HG02763 (cell line): ENCODE measurements at regions not wholly inside any gene's neighbourhood (a gene's known extent, or its start where the extent isn't known, plus 50 kb on each side); places are given as distances from the start of the nearest gene placed in this dataset.
"Not testable (repeated sequence)": the region's sequence is repeated elsewhere in the genome, so short reads cannot be mapped to it uniquely, and the experiment has no call there.

Source experiments
- ATAC-seq: cut with Tn5 transposase; IDR thresholded peaks from one replicate; pipeline ENCODE4 v1.9.1; 2021; ENCODE audit warnings: mild to moderate bottlenecking, moderate library complexity; ENCODE audit not compliant: unreplicated experiment

DNA sequence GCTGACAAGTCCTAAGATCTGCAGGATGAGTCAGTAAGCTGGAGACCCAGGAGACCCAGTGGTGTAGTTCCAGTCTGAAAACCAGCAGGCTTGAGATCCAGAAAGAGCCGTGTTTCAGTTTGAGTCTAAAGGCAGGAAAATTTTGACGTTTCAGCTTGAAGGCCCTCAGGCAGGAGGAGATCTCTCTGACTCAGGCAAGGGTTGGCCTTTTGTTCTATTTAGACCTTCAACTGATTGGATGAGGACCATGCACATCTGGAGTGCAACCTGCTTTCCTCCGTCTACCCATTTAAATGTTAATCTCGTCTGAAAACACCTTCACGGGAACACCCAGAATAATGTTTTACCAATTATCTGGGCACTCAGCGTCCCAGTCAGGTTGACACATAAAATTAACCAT lies 69.5 kb downstream of the NPIPA7 start:
- ATAC-seq: not testable (repeated sequence)

DNA sequence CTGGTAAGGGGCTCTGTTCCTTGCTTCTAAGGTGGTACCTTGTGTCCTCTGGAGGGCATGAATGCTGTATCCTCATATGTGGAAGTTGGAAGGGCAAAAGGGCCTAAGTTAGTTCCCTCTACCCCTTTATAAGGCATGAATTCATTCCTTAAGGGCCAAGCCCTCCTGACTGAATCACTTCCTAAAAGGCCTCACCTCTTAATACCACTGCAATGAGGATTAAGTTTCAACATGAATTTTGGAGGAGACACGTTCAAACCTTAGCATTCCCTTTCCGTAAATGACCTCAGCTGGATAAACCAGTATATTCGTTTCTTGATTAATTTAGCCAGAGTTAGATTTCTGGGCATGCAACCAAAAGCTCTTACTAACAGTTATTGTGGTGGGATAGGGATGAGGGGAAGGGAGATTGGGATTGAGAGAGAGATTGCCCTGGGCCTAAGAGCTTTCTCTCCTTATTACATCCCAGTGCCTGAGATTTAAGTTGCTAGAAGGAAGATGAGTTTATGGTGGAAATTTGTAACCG lies 70.8 kb downstream of the NPIPA7 start:
- not testable (repeated sequence) for ATAC-seq

DNA sequence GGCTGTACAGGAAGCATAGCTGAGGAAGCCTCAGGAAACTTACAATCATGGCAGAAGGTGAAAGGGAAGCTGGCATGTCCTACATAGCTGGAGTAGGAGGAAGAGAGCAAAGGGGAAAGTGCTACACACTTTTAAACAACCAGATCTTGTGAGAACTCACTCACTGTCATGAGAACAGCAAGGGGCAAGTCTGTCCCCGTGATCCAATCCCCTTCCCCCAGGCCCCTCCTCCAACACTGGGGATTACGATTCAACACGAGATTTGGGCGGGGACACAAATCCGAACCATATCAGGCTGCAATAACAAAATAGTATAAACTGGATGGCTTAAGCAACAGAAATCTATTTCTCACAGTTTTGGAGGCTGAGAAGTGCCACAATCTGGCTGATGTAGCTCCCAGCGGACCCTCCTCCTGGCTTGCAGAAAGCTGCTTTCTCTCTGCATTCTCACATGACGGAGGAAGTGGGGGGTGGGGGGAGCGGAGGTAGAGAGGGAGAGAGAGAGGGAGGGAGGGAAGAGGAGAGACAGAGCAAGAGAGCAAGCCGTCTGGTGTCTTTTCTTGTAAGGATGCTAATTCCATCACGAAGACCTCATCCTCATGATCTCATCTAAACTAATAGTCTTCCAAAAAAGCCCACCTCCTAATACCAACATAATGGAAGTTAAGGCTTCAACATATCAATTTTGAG lies 72.9 kb downstream of the NPIPA7 start:
- ATAC-seq: not testable (repeated sequence)

DNA sequence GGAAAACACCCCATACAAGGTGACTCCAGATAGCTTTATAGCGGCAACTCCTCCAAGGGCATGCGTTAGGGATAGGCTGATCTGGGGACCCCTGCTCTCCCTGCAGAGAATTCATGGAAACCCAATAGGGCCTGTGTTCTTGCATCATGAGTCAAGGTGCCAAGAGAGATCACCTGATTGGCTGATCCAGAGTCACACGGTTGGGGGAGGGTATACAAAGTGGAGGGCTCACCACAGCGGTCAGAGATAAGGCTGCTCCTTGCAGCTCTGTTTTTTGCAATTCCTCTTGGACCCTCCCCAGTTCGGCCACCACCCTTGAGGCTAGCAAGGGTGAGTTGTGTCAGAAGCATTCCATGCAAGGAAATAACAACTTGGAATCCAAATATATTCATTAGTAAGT lies 79.6 kb downstream of the NPIPA7 start:
- not testable (repeated sequence) for ATAC-seq

DNA sequence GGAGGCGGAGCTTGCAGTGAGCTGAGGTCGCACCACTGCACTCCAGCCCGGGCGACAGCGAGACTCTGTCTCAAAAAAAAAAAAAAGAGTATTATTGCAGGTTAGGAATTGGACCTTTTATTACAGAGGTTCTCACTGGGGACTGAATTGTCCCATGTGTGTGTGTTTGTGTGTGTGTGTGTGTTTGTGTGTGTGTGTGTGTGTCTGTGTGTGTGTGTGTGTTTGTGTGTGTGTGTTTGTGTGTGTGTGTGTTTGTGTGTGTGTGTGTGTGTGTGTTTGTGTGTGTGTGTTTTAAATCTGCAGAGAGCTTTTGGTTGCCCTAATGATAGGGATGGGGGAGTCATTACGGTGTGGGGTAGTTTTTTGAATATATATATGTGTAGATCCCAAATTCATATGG lies 84.9 kb downstream of the NPIPA7 start:
- ATAC-seq: not testable (repeated sequence)

DNA sequence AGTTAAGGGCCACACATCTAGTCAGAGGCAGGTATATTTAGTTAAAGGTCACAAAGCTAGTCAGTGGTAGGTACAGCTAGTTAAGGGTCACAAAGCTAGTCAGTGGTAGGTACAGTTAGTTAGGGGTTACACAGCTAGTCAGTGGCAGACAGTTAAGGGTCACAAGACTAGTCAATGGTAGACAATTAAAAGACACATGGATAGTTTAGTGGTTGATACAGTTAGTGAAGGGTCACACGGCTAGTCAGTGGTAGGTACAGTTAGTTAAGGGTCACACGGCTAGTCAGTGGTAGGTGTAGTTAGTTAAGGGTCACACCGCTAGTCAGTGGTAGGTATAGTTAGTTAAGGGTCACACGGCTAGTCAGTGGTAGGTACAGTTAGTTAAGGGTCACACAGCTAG lies 110.0 kb downstream of the NPIPA7 start:
- not testable (repeated sequence) for ATAC-seq

DNA sequence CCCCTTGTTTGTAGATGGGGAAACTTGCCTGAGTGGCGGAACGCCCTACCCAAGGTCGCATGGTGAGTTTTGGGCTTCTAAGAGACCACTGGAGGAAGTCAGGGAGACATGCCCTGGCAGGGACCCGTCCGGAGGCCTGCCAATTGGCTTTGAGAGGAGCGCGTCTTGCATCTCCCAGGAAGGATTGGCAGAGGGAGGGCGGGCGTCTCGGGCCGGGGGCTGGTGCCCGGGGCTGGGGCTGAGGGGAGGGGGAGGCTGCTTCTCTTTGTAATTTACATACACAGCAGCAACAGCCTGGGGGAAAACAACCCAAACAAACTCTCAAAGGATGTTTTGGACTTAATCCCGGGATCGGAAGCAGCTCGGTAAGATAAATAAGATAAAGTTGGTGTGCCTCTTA lies 110.5 kb downstream of the NPIPA7 start:
- ATAC-seq: not testable (repeated sequence)

DNA sequence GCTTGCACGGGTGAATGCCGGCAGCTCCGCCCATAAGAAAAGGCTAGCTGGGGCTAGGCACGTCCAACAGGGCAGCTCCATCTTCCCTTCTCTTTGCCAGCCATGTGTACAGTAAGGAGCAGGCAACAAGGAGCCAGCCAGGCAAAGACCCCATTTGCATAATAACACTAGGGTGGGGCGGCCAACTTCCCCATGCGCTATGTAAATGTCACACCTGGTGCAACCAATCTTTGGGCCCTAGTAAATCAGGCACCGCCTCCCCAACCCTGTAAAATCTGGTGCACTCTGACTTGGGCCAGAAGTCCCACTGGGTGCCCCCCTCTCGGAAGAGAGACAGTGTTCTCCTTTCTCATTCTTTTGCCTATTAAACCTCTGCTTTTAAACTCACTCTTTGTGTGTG lies 115.2 kb downstream of the NPIPA7 start:
- not testable (repeated sequence) for ATAC-seq

DNA sequence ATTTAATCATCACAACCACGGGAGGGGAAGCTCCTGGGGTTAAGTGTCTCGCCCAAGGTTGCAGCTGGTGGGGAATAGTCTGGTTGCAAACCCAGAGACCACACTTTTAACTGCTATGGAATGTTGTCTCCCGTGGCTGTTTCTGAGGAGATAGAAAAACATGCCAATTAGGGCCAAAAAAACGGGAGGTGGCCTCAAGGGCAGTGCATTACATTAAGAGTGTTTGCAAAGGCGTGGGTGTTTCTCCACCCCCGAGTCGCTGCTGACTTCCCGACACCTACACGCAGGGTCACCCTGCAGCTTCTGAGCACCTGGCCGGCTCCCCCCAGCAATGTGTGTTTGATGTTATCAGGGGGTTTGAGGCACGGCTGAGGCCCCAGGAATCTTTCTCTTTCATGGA lies 116.1 kb downstream of the NPIPA7 start:
- not testable (repeated sequence) for ATAC-seq

DNA sequence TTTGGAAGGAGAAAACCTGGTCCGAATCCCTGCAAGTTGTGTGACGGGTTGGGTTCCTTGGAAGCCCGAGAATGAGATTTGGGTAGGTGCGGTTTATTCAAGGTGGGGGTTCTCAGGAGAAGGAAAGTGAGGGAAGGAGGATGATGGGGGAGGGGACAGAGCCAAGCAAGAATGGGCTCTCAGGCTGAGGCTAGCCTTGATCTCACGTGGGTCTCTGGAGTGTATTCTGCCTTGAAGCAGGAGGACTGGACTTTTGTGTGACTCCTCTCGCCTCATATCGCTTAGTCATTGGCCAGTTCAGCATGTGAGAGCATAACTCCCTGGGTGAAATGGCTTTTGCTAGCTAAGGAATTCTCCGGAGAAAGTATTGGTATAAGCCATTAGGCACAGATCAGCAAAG lies 120.9 kb downstream of the NPIPA7 start:
- ATAC-seq: not testable (repeated sequence)

DNA sequence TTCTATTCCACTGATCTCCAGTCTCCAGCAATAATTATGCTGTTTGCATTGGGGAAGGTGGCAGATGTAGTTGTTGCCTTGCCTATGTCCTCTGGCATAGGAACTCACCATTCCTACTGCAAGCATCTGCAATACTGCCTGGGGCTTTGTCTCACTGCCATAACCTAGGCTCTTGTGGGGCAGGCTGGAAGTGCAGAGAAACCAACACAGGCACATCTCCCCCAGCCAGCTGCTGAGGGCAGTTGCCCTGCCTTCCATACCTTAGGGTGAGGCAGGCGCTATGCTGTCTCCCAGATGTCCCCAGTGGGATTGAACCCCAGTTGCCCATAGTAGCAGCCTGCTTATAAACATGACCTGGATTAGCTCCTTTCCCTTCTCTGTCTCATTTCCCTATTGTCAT lies 128.1 kb downstream of the NPIPA7 start:
- not testable (repeated sequence) for ATAC-seq

DNA sequence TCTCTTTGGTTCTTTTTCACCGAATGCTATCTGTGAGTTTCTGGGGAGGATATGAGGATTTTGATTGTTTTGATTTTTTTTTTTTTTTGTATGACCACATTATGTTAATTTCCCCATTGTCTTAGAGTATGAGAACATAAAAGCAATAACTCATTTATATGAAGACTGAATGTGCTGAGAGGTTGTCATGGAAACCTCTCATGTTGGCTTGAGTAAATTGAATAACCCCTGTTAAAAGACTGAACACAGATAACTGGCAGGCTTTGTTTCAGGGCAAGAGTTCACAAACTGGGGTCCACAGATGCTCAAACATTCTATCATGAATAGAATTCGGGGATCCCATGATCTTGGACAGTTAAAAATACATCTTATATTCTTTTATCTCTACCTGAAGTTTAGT lies 129.4 kb downstream of the NPIPA7 start:
- ATAC-seq: not testable (repeated sequence)

DNA sequence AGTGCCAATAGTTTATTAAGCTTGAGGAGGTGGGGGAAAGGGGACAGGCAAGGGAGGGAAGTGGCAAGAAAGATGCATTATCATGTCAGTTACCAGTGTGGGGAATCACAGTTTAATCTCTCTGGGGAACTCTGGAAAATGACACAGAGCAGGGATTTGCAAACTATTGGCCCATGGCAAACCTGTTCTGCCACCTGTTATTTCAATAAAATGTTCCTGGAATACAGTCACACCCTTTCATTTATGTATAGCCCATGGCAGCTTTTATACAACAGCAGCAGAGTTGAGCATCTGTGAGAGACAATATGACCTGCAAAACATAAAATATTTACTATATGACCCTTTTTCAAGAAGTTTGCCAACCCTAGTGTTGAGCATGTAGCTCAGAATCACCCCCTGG lies 140.5 kb downstream of the NPIPA7 start:
- ATAC-seq: not testable (repeated sequence)

DNA sequence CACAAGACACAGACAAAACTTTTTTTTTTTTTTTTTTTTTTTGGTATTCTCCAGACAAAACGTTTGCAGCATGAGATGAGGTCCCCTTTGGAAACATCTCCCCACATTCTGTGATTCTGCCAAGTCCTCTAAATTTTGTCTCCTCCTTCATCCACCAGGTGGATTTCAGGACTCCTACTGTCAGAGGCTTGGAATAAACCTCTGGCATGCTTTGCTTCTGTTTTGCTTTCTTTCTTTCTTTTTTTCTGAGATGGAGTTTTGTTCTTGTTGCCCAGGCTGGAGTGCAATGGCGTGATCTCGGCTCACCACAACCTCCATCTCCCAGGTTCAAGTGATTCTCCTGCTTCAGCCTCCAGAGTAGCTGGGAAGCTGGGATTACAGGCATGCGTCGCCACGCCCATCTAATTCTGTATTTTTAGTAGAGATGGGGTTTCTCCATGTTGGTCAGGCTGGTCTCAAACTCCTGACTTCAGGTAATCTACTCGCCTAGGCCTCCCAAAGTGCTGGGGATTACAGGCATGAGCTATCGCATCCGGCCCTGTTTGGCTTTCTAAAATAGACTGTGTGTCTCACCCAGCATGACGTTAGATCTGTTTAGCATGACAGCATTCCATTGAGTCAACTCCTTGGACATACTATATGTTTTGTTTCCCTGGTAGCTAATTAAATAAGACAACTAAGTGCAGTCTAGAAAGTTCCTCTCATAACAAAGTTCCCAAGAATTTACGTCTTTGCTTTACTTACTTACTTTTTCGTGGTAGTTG lies 142.5 kb downstream of the NPIPA7 start:
- ATAC-seq: not testable (repeated sequence)

DNA sequence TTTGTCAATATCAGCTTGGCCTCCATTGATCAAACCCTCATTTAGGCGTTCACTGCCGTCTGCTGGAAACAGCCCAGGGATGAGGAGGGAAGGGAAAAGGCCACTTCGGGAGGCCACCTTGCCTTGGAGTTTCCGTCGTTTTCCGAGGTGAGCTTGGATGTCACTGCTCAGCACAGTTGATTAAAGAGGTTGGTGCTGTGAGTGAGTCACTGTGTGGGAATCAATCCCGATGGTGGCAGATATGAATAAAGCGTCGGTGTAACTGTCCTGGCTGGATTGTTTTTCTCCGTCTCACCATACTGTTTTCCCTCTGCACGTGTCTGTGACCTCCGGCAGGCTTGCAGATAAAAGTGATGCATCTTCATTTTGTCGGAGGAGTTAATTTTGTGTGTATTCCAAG lies 148.1 kb downstream of the NPIPA7 start:
- not testable (repeated sequence) for ATAC-seq

DNA sequence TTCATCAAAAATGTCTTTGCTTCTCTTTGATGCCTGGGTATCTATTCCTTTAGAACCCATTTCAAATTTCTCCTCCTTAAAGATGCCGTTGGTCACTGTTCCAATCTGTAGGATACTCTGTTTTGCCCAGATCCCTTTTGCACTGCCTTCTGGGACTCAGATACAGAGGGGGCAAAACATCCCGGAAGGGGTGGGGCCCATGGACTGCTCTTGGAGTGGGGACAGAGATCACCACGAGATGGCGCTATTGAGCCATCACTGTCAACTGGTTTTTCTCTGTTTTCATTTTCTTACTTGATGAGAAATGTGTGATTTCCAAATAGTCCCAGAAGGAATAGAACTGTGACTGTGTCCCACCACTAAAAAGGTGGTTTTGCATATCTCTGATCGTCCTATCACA lies 151.8 kb downstream of the NPIPA7 start:
- ATAC-seq: not testable (repeated sequence)

DNA sequence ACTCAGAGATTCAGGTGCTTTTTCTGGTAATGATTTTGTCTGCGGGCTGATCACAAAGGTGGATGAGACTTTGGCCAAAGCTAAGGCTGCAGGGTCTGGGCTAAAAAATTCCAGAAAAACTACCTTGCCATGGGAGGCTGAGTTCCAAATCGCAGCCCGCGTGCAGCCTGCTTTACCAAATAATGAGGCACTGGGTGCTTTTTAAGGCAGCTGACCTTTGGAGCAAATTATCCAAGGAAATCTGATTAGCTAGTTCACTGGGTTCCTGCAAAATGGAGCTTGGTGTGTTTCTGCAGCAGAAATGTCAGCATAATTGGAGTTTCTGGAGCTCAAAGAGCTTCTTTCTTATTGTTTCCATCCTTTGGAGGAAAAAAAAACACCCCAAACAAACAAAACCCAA lies 156.6 kb downstream of the NPIPA7 start:
- ATAC-seq: not testable (repeated sequence)

DNA sequence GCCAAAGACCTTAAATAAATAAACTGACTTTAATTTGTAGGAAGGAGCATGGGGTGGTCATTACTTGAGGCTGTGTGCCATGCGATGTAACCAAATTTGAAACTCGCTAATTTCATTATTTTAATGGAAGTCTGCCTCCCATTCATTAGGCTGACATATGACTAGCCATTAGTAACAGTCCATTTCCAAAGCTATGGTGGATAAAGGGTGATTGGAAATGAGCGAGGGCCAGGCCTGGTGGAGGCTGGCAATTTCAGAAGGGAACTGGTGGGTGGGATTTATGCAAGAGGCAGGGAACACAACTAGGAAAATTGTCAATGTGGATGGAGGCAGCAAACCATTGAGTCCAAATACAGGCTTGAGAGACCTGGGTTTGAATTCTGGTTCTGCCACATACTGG lies 157.2 kb downstream of the NPIPA7 start:
- ATAC-seq: not testable (repeated sequence)

DNA sequence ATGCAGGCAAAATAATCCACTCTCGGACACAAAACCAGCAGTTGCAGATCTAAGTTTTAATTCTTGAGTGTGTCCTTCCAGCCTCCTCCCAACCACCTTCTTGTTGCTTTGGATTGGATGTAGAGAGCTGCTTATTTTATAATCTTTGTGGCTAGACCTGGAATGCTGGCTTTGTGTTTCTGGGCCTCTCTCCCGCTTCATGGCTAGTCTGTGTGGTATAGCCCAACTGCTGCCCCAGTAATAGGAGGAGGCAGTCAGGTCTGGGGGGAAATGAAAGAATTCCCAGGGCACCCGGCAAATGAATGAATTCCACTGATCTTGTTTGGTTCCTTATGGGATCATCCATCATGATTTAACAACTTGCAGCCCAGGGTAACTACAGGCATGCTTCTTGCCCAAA lies 170.8 kb downstream of the NPIPA7 start:
- not testable (repeated sequence) for ATAC-seq

DNA sequence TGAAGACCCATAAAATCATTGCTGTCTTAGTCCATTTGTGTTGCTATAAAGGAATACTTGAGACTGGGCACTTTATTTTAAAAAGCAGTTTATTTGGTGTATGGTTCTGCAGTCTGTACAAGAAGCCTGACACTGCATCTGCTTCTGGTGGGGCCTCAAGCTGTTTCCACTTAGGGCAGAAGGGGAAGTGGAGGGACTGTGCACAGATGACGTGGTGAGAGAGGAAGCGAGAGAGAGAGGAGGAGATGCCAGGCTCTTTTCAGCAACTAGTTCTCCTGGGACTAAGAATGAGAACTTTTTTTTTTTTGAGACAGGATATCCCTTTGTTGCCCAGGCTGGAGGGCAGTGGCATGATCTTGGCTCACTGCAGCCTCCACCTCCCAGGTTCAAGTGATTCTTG lies 171.9 kb downstream of the NPIPA7 start:
- ATAC-seq: not testable (repeated sequence)

DNA sequence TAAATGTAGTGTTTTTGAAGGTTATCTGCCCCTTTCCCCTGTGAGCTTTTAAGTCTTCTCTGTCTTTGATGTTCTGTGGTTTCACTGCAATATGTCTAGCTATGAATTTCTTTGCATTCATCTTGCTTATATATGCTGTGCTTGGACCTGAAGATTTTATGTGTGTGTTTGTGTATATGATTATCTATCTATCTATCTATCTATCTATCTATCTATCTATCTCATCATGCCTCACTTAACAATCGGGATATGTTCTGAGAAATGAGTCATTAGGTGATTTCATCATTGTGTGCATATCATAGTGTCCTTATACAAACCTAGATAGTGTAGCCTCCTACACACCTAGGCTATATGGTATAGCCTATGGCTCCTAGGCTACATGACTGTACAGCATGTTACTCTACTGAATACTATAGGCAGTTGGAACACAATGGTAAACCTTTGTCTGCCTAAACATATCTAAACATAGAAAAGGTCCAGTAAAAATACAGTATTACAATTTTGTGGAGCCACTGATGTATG lies 173.9 kb downstream of the NPIPA7 start:
- ATAC-seq: not testable (repeated sequence)
